HG02678 (cell line): ENCODE measurements at regions not wholly inside any gene's neighbourhood (a gene's known extent, or its start where the extent isn't known, plus 50 kb on each side); places are given as distances from the start of the nearest gene placed in this dataset.

Source experiments
- ATAC-seq: cut with Tn5 transposase; IDR thresholded peaks from one replicate; pipeline ENCODE4 v1.9.1; 2021; ENCODE audit warnings: mild to moderate bottlenecking, moderate library complexity; ENCODE audit not compliant: unreplicated experiment

- no peak for ATAC-seq
Observed at GRCh38 chr6:112785408-112785807, 438.3 kb downstream of the RFPL4B start.

- no peak for ATAC-seq
Observed at GRCh38 chr6:112786801-112787200, 439.7 kb downstream of the RFPL4B start.

DNA sequence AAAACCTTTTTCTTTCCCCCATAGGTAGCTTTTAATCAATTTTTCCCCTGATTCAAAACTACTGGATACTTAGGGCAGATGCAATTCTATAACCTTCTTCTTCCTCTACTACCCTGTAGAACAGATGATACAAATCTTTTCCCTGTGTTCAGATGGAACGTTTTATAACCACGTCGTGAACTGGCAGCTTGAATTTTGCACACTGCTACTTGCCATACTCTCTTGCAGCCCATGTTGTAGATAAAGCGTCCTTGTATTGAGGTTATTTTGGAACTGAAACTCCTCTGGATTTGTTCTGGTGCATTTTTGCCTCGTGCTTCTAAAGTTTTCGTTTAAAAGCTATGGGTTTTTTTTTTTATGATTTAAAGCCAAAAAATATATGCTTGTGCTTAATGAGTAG lies 440.2 kb downstream of the RFPL4B start:
- no peak for ATAC-seq

DNA sequence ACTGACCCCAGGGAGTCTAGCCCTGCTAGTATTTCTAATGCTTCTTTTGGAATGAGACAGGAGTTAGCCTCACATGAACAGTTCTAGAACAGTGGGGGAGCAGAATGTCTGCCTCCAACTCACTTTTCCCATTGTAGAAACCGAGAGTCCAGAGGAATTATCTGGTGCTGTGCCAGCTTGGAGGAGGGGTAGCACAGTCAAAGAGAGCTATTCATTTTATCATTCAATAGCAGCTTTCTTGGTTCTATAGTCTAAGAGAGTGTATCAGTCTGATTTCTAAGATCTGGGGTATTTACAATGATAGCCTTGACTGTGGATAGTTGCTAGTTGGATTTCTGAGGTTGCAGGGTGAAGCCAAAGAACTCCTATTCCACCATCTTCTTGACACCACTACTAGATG lies 448.2 kb downstream of the RFPL4B start:
- ATAC-seq, result no peak

DNA sequence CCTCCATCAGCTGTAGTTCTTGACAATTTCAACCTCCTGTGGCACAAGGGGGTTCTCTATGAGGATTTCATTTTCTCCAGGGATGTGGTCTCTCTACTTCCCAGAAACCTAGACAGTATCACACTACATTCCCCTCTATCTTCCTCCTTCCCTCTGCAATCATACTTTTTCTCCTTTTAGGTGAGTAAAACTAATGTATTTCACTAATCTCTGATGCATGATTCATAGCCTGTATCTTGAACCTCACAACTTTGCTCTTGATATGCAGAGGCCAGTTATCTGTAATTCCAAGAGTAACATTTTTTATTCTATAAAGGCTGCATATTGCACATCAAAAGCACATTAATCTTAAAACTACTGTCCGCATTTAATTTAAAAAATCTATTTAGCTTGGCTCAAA lies 449.6 kb downstream of the RFPL4B start:
- no peak for ATAC-seq

DNA sequence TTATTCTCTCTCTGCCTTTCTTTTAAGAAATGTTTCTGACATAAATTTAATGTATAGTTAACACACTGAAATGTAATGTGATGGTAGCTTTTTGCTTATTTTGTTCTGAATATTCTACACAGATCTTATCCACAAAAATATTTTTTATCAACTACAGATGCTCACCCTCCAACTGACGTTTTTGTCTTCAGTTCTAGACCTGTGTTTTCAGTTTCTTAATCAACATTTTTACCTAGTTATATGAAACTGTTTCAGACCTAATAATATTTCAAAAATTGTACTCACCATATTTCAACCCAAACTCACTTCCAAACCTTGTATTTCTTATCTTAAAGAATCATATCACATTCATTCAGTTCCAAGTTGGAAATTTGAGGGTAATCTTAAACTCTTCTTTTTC lies 452.8 kb downstream of the RFPL4B start:
- no peak for ATAC-seq

DNA sequence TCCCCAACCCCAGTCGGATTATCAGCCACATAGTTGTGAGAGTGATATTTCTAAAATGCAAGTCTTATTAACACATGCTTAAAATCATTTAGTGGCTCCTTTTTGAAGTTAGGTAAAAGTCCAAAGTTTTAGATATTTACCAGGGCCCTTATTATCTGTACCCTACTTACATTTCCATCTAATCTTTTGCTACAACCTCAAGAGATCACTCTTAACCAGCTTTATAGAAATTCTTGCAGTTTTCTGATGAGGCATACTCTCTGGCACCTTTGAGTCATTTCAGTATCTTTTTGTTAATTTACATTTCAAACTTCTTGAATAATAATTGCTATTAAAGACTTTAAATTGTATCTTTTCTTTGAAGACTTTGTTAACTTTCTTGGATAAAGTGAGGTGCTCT lies 453.3 kb downstream of the RFPL4B start:
- no peak for ATAC-seq

- no peak for ATAC-seq
Observed at GRCh38 chr6:112800916-112801315, 453.8 kb downstream of the RFPL4B start.

- ATAC-seq, result no peak
Observed at GRCh38 chr6:112801468-112802080, 454.4 kb downstream of the RFPL4B start.

GRCh38 chr6:112802144-112802543 lies 455.0 kb downstream of the RFPL4B start:
- no peak for ATAC-seq

GRCh38 chr6:112804638-112805330 lies 457.7 kb downstream of the RFPL4B start:
- no peak for ATAC-seq

GRCh38 chr6:112806163-112806865 lies 459.2 kb downstream of the RFPL4B start:
- ATAC-seq, result no peak

- ATAC-seq, result no peak
Observed at GRCh38 chr6:112821476-112821875, 474.3 kb downstream of the RFPL4B start.

GRCh38 chr6:112822769-112823168 lies 475.6 kb downstream of the RFPL4B start:
- no peak for ATAC-seq

GRCh38 chr6:112827793-112828192 lies 480.7 kb downstream of the RFPL4B start:
- peak; percentile 67 for ATAC-seq

DNA sequence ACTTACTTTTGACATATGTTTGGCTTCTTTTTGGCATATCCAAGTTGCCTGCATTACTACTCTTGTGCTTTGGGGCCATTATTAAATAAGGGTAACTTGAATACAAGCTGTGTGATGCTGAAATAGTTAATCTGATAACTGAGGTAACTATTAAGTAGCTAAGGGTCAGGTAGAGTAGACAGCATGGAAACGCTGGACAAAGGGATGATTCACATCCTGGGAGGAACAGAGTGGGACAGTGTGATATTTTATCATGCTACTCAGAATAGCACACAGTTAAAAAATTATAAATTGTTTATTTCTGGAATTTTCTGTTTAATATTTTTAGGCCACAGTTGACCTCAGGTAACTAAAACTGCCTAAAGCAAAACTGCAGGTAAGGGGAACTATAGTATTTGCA lies 483.9 kb downstream of the RFPL4B start:
- ATAC-seq, result no peak

DNA sequence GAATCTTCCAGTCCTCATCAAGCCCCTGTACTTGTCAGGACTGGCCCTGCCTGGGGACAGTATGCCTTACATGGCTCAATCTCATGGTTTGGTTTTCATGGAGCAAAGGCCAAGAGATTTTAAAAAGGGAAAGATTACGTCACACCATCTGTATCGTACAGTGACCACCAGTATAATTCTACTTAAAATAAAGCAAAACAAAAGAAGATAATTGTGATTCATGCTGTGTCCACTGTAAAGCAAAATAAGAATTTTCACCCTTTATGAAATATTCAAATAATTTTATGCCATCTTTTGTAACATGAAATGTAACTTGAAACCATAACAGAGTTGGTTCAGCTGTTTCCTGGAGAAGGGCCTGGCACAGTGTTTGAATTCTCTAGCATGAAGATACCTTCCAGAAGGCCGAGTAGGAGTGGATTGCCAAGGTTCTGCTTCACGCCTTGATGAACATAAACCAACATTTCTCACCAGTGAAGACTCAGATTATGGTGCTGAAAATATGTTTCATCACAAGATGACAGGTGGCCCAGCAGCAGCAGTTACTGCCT lies 486.5 kb downstream of the RFPL4B start:
- no peak for ATAC-seq

DNA sequence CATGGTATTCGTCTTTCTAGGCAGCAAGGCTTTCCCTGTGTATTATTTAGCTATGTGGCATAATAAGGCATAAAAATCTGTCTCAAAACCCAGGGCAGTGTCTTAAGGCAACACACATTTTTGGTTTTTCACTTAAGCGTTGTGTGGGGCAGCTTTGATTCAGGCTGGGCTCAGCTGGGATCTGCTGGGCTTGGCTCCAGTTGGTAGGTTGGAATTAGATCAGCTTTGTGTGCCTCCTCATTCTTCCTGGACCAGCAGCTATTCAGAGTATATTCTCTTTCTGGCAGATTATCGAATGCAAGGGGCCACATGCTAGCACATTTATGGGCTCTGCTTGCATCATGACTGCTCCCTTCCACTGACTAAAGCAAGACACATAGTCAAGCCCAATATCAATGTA lies 487.9 kb downstream of the RFPL4B start:
- no peak for ATAC-seq

DNA sequence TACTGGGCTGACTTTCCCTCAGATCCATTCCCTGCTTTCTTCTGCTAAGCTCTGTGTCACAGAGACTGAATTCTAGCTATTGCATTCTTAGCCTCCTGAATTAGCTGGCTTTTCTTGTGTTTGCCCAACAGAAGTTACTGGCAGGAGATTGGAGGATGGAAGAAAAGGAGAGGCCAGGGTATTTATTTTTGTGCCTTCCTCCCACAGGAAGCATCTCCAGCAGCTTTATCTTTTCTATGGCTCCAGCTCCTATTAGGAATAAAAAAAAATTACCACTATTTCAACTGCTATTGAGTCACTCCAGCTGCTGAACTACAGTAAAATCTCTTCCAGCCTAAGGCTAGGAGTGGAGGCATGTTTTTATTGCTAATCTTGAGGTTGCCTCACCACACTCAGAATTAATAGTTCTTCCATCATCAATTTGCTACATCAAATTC lies 492.4 kb downstream of the RFPL4B start:
- no peak for ATAC-seq

GRCh38 chr6:112841553-112842329 lies 494.6 kb downstream of the RFPL4B start:
- ATAC-seq, result no peak

GRCh38 chr6:112842330-112842685 lies 495.2 kb downstream of the RFPL4B start:
- no peak for ATAC-seq
